ENCODE measurements at regions not wholly inside any gene's neighbourhood (a gene's known extent, or its start where the extent isn't known, plus 50 kb on each side); places are given as distances from the start of the nearest gene placed in this dataset.
A peak's percentile ranks its signal among the peaks of the same experiment; 100 is the strongest.

DNA sequence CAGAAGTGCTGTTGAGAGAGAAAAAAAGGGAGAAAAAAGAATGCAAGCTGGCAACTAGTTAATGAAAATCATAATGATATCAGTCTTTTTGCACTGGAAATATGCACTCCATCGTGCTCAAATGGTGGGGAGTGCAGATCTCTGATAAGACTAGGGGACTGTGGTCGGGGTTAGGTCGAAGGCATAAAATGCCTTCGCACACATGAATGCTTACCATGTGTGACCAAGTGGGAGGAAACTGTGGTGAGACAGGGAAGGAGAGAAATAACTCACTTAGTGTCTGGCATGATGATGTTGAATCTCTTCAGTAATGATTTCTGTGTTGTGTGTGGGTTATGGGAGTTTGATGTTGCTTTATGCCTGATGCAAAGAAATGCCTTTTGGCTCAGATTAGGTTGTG, 358.9 kb downstream of the FBXO8 start:
- Histone ChIP-seq H3K9me3 (ENCODE audit: control insufficient read depth, low read length) (no peaks in the 10 kb centered on the region), H3K9ac (ENCODE audit: low read length) (no peak overlapping the region), H3K4me3 (ENCODE audit: low read length) (no peak overlapping the region), H3K4me1 (ENCODE audit: control insufficient read depth, insufficient read depth, low read length) (peaks cover 15% of the 10 kb centered on the region), H3K27me3 (replicated peaks; ENCODE audit: control insufficient read depth, insufficient read depth, low read length) (no peaks in the 10 kb centered on the region), H3K36me3 (ENCODE audit: control insufficient read depth, insufficient read depth, low read length, severe bottlenecking) (no peaks in the 10 kb centered on the region)
- no peak for DNase-seq (ENCODE audit: low read depth)

GRCh38 chr4:173919861-173920260, 363.6 kb downstream of the FBXO8 start:
- no peaks in the 10 kb centered on the region for H3K27me3 ChIP-seq (replicated peaks; ENCODE audit: control insufficient read depth, insufficient read depth, low read length)
- H3K4me3 ChIP-seq (ENCODE audit: low read length): no peak overlapping the region
- H3K4me1 ChIP-seq (ENCODE audit: control insufficient read depth, insufficient read depth, low read length): peaks cover 22% of the 10 kb centered on the region
- H3K9me3 ChIP-seq (ENCODE audit: control insufficient read depth, low read length): no peaks in the 10 kb centered on the region
- no peak for DNase-seq (ENCODE audit: low read depth)
- H3K9ac ChIP-seq (ENCODE audit: low read length): no peak overlapping the region
- H3K36me3 ChIP-seq (ENCODE audit: control insufficient read depth, insufficient read depth, low read length, severe bottlenecking): no peaks in the 10 kb centered on the region

DNA sequence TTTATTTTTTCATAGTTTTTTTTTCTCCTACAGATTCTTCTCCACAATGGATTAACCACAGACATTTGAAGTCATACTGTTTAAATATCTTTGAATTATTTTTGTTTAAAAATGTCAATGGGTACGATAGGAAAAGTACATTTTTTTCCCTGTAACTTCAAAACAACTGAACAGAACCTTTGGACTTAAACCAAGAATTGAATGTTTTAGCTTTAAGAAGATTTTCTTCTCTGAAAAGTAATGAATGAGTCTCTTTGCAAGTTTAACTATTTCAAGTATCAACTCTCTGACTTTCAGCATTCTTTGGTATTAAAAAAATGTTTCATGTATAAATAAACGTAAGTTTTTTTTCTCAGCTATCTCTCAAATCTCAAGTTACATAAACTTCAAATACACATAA, 364.3 kb downstream of the FBXO8 start:
- DNase-seq (ENCODE audit: low read depth): peak; percentile 48
- Histone ChIP-seq H3K36me3 (ENCODE audit: control insufficient read depth, insufficient read depth, low read length, severe bottlenecking) (no peaks in the 10 kb centered on the region), H3K4me3 (ENCODE audit: low read length) (no peak overlapping the region), H3K9me3 (ENCODE audit: control insufficient read depth, low read length) (no peaks in the 10 kb centered on the region), H3K9ac (ENCODE audit: low read length) (no peak overlapping the region), H3K4me1 (ENCODE audit: control insufficient read depth, insufficient read depth, low read length) (peaks cover 21% of the 10 kb centered on the region), H3K27me3 (replicated peaks; ENCODE audit: control insufficient read depth, insufficient read depth, low read length) (no peaks in the 10 kb centered on the region)

- H3K9ac ChIP-seq (ENCODE audit: low read length): peak overlapping the region; percentile 66
- peaks cover 21% of the 10 kb centered on the region for H3K4me1 ChIP-seq (ENCODE audit: control insufficient read depth, insufficient read depth, low read length)
Observed at GRCh38 chr4:173917255-173917960, 366.1 kb downstream of the FBXO8 start.

DNA sequence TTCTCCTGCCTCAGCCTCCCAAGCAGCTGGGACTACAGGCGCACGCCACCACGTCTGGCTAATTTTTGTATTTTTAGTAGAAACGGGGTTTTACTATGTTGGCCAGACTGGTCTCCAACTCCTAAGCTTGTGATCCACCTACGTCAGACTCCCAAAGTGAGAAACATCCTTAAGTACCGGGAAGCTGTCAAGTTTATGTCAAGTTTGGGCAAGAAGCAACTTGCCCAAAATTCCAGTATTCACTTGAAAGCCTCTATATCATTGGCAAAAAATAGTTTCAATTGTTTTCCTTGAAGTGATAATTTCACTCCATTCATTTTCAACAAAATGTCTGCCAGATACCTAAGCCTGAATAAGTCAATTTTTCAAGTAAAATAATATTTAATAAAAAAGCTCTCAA, 370.0 kb downstream of the FBXO8 start:
- no peak overlapping the region for H3K9ac ChIP-seq (ENCODE audit: low read length)

More at GRCh38 chr4:173917255-173917960, 366.1 kb downstream of the FBXO8 start:
- H3K27me3 ChIP-seq (replicated peaks; ENCODE audit: control insufficient read depth, insufficient read depth, low read length): no peaks in the 10 kb centered on the region
- H3K4me3 ChIP-seq (ENCODE audit: low read length): peak overlapping the region; percentile 66
- H3K9me3 ChIP-seq (ENCODE audit: control insufficient read depth, low read length): no peaks in the 10 kb centered on the region
- peak; percentile 61 for DNase-seq (ENCODE audit: low read depth)
- no peaks in the 10 kb centered on the region for H3K36me3 ChIP-seq (ENCODE audit: control insufficient read depth, insufficient read depth, low read length, severe bottlenecking)

DNA sequence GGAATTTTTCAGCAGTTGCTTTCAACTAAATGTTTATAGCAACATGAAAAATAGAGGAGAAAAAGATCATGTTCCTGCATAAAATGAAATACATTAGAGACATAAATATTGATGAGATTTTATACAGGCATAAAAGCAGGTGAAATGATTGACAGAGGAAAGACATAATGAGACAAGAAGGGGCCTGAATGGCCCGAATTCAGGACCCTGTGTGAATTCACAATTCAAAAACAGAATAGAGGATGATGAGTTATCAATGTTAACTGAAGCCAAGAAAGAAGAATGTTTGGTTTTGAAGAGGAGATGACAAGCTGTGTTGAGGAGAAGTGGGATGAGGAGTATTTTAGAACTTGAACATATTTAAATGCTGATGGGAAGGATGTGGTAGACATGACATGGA, 371.1 kb downstream of the FBXO8 start:
- no peak for DNase-seq (ENCODE audit: low read depth)

More for the DNA sequence above, 370.0 kb downstream of the FBXO8 start:
- H3K4me1 ChIP-seq (ENCODE audit: control insufficient read depth, insufficient read depth, low read length): peaks cover 16% of the 10 kb centered on the region
- no peak for DNase-seq (ENCODE audit: low read depth)
- no peaks in the 10 kb centered on the region for H3K9me3 ChIP-seq (ENCODE audit: control insufficient read depth, low read length)
- H3K27me3 ChIP-seq (replicated peaks; ENCODE audit: control insufficient read depth, insufficient read depth, low read length): no peaks in the 10 kb centered on the region
- H3K36me3 ChIP-seq (ENCODE audit: control insufficient read depth, insufficient read depth, low read length, severe bottlenecking): no peaks in the 10 kb centered on the region
- H3K4me3 ChIP-seq (ENCODE audit: low read length): no peak overlapping the region

GRCh38 chr4:173910891-173911290, 372.6 kb downstream of the FBXO8 start:
- no peaks in the 10 kb centered on the region for H3K36me3 ChIP-seq (ENCODE audit: control insufficient read depth, insufficient read depth, low read length, severe bottlenecking)
- H3K27me3 ChIP-seq (replicated peaks; ENCODE audit: control insufficient read depth, insufficient read depth, low read length): no peaks in the 10 kb centered on the region
- no peak overlapping the region for H3K9ac ChIP-seq (ENCODE audit: low read length)
- DNase-seq (ENCODE audit: low read depth): no peak
- H3K4me3 ChIP-seq (ENCODE audit: low read length): no peak overlapping the region
- no peaks in the 10 kb centered on the region for H3K4me1 ChIP-seq (ENCODE audit: control insufficient read depth, insufficient read depth, low read length)
- H3K9me3 ChIP-seq (ENCODE audit: control insufficient read depth, low read length): no peaks in the 10 kb centered on the region

More for the DNA sequence above, 371.1 kb downstream of the FBXO8 start:
- Histone ChIP-seq H3K9ac (ENCODE audit: low read length) (no peak overlapping the region), H3K4me3 (ENCODE audit: low read length) (no peak overlapping the region), H3K27me3 (replicated peaks; ENCODE audit: control insufficient read depth, insufficient read depth, low read length) (no peaks in the 10 kb centered on the region), H3K4me1 (ENCODE audit: control insufficient read depth, insufficient read depth, low read length) (peaks cover 8% of the 10 kb centered on the region), H3K36me3 (ENCODE audit: control insufficient read depth, insufficient read depth, low read length, severe bottlenecking) (no peaks in the 10 kb centered on the region), H3K9me3 (ENCODE audit: control insufficient read depth, low read length) (no peaks in the 10 kb centered on the region)

GRCh38 chr4:173909294-173909693, 374.2 kb downstream of the FBXO8 start:
- no peak for DNase-seq (ENCODE audit: low read depth)
- Histone ChIP-seq H3K27me3 (replicated peaks; ENCODE audit: control insufficient read depth, insufficient read depth, low read length) (no peaks in the 10 kb centered on the region), H3K9ac (ENCODE audit: low read length) (no peak overlapping the region), H3K4me1 (ENCODE audit: control insufficient read depth, insufficient read depth, low read length) (no peaks in the 10 kb centered on the region), H3K36me3 (ENCODE audit: control insufficient read depth, insufficient read depth, low read length, severe bottlenecking) (no peaks in the 10 kb centered on the region), H3K9me3 (ENCODE audit: control insufficient read depth, low read length) (no peaks in the 10 kb centered on the region), H3K4me3 (ENCODE audit: low read length) (no peak overlapping the region)

DNA sequence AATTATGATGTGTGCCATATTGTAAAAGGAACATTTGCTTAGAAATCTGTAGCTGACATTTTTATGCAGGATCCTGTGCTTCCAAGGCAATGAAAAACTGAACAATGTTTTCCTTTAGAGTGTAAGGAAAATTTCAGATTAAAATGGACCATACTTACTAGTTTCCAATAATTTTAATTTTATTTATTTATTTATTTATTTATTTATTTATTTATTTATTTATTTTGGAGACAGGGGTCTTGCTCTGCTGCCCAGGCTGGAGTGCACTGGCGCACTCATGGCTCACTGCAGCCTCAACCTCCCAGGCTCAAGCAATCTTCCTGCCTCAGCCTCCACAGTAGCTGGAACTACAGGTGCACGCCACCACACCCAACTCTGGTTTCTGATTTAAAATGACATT, 369.8 kb upstream of the HAND2 start:
- no peak for DNase-seq (ENCODE audit: low read depth)
- no peaks in the 10 kb centered on the region for H3K4me1 ChIP-seq (ENCODE audit: control insufficient read depth, insufficient read depth, low read length)
- peaks cover 9% of the 10 kb centered on the region for H3K27me3 ChIP-seq (replicated peaks; ENCODE audit: control insufficient read depth, insufficient read depth, low read length)
- no peaks in the 10 kb centered on the region for H3K9me3 ChIP-seq (ENCODE audit: control insufficient read depth, low read length)
- no peak overlapping the region for H3K9ac ChIP-seq (ENCODE audit: low read length)
- no peaks in the 10 kb centered on the region for H3K36me3 ChIP-seq (ENCODE audit: control insufficient read depth, insufficient read depth, low read length, severe bottlenecking)
- no peak overlapping the region for H3K4me3 ChIP-seq (ENCODE audit: low read length)

DNA sequence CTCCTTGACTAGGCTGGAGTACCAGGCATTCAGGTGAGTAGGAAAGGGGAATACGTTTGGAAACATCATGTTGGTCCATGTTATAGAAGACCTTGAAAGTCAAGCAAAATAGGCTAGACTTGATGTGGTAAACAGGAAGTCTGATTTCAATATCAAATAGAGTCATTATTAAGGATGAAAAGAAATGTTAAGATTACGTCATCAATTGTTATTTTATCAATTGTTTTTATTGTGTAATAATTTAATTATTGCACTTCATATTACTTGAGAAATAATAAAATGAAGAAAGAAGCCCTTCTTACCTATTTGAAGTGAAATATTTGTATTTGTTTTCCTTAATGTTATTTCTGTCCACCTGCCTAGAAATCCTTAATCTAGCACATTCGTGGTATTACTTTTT, 361.0 kb upstream of the HAND2 start:
- Histone ChIP-seq H3K9me3 (ENCODE audit: control insufficient read depth, low read length) (peaks cover 7% of the 10 kb centered on the region), H3K4me1 (ENCODE audit: control insufficient read depth, insufficient read depth, low read length) (no peaks in the 10 kb centered on the region), H3K9ac (ENCODE audit: low read length) (no peak overlapping the region), H3K36me3 (ENCODE audit: control insufficient read depth, insufficient read depth, low read length, severe bottlenecking) (no peaks in the 10 kb centered on the region), H3K4me3 (ENCODE audit: low read length) (no peak overlapping the region), H3K27me3 (replicated peaks; ENCODE audit: control insufficient read depth, insufficient read depth, low read length) (no peaks in the 10 kb centered on the region)
- DNase-seq (ENCODE audit: low read depth): no peak

- Histone ChIP-seq H3K4me3 (ENCODE audit: low read length) (no peak overlapping the region), H3K9ac (ENCODE audit: low read length) (no peak overlapping the region), H3K4me1 (ENCODE audit: control insufficient read depth, insufficient read depth, low read length) (peaks cover 7% of the 10 kb centered on the region), H3K9me3 (ENCODE audit: control insufficient read depth, low read length) (peaks cover 7% of the 10 kb centered on the region), H3K36me3 (ENCODE audit: control insufficient read depth, insufficient read depth, low read length, severe bottlenecking) (no peaks in the 10 kb centered on the region), H3K27me3 (replicated peaks; ENCODE audit: control insufficient read depth, insufficient read depth, low read length) (no peaks in the 10 kb centered on the region)
- DNase-seq (ENCODE audit: low read depth): peak; percentile 46
Observed at GRCh38 chr4:173883821-173884220, 353.8 kb upstream of the HAND2 start.

- no peaks in the 10 kb centered on the region for H3K36me3 ChIP-seq (ENCODE audit: control insufficient read depth, insufficient read depth, low read length, severe bottlenecking)
- no peak overlapping the region for H3K9ac ChIP-seq (ENCODE audit: low read length)
- H3K4me1 ChIP-seq (ENCODE audit: control insufficient read depth, insufficient read depth, low read length): peaks cover 10% of the 10 kb centered on the region
- no peaks in the 10 kb centered on the region for H3K27me3 ChIP-seq (replicated peaks; ENCODE audit: control insufficient read depth, insufficient read depth, low read length)
- H3K4me3 ChIP-seq (ENCODE audit: low read length): no peak overlapping the region
- DNase-seq (ENCODE audit: low read depth): no peak
- H3K9me3 ChIP-seq (ENCODE audit: control insufficient read depth, low read length): no peaks in the 10 kb centered on the region
Observed at GRCh38 chr4:173880897-173881296, 350.9 kb upstream of the HAND2 start.

Data from adipocyte (in vitro differentiated cells).